Upper lobe of left lung (tissue), 6 donors: ENCODE measurements at regions not wholly inside any gene's neighbourhood (a gene's known extent, or its start where the extent isn't known, plus 50 kb on each side); places are given as distances from the start of the nearest gene placed in this dataset.

ENCODE experiments used
- ATAC-seq, 2 donors: fragments of 200-7000 bp; cut with Tn5 transposase; one replicate each; pipeline ENCODE4 v1.9.1; 2022; ENCODE audit warnings: mild to moderate bottlenecking in 2 of 2, moderate library complexity in 2 of 2; ENCODE audit not compliant: low FRiP score in 2 of 2
- DNase-seq, 2 donors: peaks; one replicate each; pipeline ENCODE4 v3.0.0-alpha.2; 2019 to 2020
- H3K27ac ChIP-seq, 4 donors: fragments of 200-600 bp; sonication (generic); one replicate each; pipeline ENCODE4 v1.5.1; 2016 to 2019
- H3K27me3 ChIP-seq, 4 donors: fragments of 200-600 bp; sonication (generic); one replicate each; pipeline ENCODE4 v1.5.1; 2017 to 2019
- H3K36me3 ChIP-seq, 4 donors: fragments of 200-600 bp; sonication (generic); one replicate each; pipeline ENCODE4 v1.5.1; 2016 to 2019
- H3K4me1 ChIP-seq, 4 donors: fragments of 200-600 bp; sonication (generic); one replicate each; pipeline ENCODE4 v1.5.1; 2018 to 2019
- H3K4me3 ChIP-seq, 4 donors: fragments of 200-600 bp; sonication (generic); one replicate each; pipeline ENCODE4 v1.5.1; 2017 to 2019; ENCODE audit warnings: mild to moderate bottlenecking in 2 of 4, moderate library complexity in 1 of 4
- H3K9me3 ChIP-seq, 4 donors: fragments of 200-600 bp; sonication (generic); one replicate each; pipeline ENCODE4 v1.5.1; 2018 to 2019
- EP300 ChIP-seq, 4 donors: sonication (generic); formaldehyde crosslinking; IDR thresholded peaks; one replicate each; pipeline ENCODE4 v1.5.1; 2017; ENCODE audit warnings: antibody characterized with exemption in 4 of 4, control low read depth in 2 of 4
- POLR2A ChIP-seq, 4 donors: fragments of 450-650 bp; IDR thresholded peaks; one replicate each; pipeline ENCODE4 v1.5.1; 2016 to 2017; ENCODE audit warnings: antibody characterized with exemption in 4 of 4, mild to moderate bottlenecking in 2 of 4
- POLR2AphosphoS5 ChIP-seq, 2 donors: sonication (generic); formaldehyde crosslinking; IDR thresholded peaks; one replicate each; pipeline ENCODE4 v1.5.1; 2017; ENCODE audit warnings: antibody characterized with exemption in 2 of 2
- WGBS, 2 donors: methylation state at CpG; one replicate each; pipeline ENCODE4 v1.1.5; 2017 to 2018; 5-methylcytosine and 5-hydroxymethylcytosine counted together
- TF ChIP-seq, protein P1 (sequence below), 6 experiments: fragments of 450-650 bp in 4 of 6; fragments of 200-600 bp in 2 of 6; sonication (generic) in 2 of 6; IDR thresholded peaks; one replicate each; pipeline ENCODE4 v1.5.1; 2016 to 2019; ENCODE audit warnings: antibody characterized with exemption in 6 of 6
- donor health status: DM: no; HTN: no; CAD: no; lungs with moderate emphysema.
- donor health status: DM: no; HTN: yes; CAD: no; lungs with severe emphysema.

- WGBS, 2 donors = 82 to 87% methylated on average over 13 of the region's 13 CpGs
- peak in 1 of 2 donors; percentile 11 for ATAC-seq
- no peak for TF ChIP-seq POLR2AphosphoS5 (IDR thresholded peaks at IDR 0.05)
- TF ChIP-seq, protein P1, sequence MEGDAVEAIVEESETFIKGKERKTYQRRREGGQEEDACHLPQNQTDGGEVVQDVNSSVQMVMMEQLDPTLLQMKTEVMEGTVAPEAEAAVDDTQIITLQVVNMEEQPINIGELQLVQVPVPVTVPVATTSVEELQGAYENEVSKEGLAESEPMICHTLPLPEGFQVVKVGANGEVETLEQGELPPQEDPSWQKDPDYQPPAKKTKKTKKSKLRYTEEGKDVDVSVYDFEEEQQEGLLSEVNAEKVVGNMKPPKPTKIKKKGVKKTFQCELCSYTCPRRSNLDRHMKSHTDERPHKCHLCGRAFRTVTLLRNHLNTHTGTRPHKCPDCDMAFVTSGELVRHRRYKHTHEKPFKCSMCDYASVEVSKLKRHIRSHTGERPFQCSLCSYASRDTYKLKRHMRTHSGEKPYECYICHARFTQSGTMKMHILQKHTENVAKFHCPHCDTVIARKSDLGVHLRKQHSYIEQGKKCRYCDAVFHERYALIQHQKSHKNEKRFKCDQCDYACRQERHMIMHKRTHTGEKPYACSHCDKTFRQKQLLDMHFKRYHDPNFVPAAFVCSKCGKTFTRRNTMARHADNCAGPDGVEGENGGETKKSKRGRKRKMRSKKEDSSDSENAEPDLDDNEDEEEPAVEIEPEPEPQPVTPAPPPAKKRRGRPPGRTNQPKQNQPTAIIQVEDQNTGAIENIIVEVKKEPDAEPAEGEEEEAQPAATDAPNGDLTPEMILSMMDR (IDR thresholded peaks at IDR 0.05) = no peak
- no peak for TF ChIP-seq POLR2A (IDR thresholded peaks at IDR 0.05)
- TF ChIP-seq EP300 (IDR thresholded peaks at IDR 0.05) = no peak
These were observed 77.3 kb downstream of the ZIC5 start for GRCh38 chr13:99894105-99894839.

DNA sequence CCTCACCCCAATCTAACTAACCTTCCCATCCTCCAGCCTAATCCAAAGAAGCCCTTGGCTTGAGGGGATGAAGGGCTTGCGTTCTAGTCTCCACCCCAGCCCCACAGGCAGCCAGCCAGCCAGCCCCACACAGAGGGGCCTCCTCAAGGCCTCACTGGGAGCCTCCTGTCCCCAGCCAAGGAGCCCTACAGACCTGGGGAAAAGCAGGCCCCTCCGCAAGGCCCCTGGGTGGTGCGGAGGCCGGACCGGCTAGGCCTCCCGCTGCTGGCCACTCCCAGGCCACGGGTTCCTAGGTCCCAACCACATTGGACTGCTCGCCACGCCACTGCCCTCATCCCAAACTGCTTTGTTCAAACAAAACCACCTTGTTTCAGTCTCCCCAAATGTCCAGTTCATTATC, 78.0 kb downstream of the ZIC5 start:
- peaks cover 0 to 24% (median 8%) of the 10 kb centered on the region in 4 donors for H3K27me3 ChIP-seq
- no peak overlapping the region for H3K27ac ChIP-seq
- no peaks in the 10 kb centered on the region for H3K36me3 ChIP-seq
- no peak for TF ChIP-seq POLR2AphosphoS5 (IDR thresholded peaks at IDR 0.05)
- no peak for TF ChIP-seq EP300 (IDR thresholded peaks at IDR 0.05)
- TF ChIP-seq, protein P1 (IDR thresholded peaks at IDR 0.05) = no peak
- no peak for TF ChIP-seq POLR2A (IDR thresholded peaks at IDR 0.05)
- WGBS, 2 donors = 92 to 98% methylated on average over 9 of the region's 9 CpGs
- ATAC-seq = peak in 1 of 2 donors; percentile 39
- peaks cover 5 to 18% (median 11%) of the 10 kb centered on the region in 4 donors for H3K4me1 ChIP-seq
- DNase-seq = no peak
- no peaks in the 10 kb centered on the region for H3K9me3 ChIP-seq
- no peak overlapping the region for H3K4me3 ChIP-seq

More at GRCh38 chr13:99894105-99894839, 77.3 kb downstream of the ZIC5 start:
- no peaks in the 10 kb centered on the region for H3K36me3 ChIP-seq
- no peaks in the 10 kb centered on the region for H3K9me3 ChIP-seq
- peaks cover 5 to 18% (median 11%) of the 10 kb centered on the region in 4 donors for H3K4me1 ChIP-seq
- no peak overlapping the region for H3K27ac ChIP-seq
- H3K27me3 ChIP-seq = peaks cover 0 to 24% (median 8%) of the 10 kb centered on the region in 4 donors
- DNase-seq = no peak
- H3K4me3 ChIP-seq = peak overlapping the region in 2 of 4 donors; percentile 40 to 45

DNA sequence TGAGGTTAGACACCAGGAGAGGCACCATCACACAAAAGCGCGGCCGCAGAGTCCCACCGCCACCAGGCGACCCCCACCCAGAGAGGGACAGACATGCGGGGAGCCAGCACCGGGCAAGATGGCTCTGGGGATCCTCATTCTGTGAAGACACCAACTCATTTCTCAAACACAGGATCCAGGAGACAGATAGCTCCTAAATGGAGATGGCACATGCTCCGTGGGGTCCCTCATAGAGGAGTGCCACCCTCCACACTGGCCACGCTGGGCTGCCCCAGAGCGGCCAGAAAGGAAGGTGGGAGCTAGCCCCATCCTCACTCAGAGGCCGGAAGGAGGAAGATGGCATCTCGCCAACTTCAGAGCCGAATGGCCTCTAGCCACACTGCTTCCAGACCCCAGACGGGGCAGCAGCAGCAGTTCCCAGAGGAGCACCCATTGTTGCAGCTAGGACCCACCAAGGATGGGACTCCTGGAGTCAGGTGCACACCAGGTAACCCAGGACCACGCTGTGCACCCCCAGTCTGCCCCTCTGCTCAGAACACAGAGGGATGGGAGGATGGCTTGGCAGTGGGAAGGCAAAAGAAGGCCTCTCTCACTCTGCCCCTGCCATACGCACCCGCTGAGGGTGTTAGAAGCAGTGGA, 78.6 kb downstream of the ZIC5 start:
- no peaks in the 10 kb centered on the region for H3K9me3 ChIP-seq
- peak in 1 of 2 donors; percentile 12 for ATAC-seq

GRCh38 chr13:99892196-99892613, 79.4 kb downstream of the ZIC5 start:
- TF ChIP-seq EP300 (IDR thresholded peaks at IDR 0.05) (no peak), POLR2AphosphoS5 (IDR thresholded peaks at IDR 0.05) (no peak), POLR2A (IDR thresholded peaks at IDR 0.05) (no peak)
- TF ChIP-seq, protein P1 (IDR thresholded peaks at IDR 0.05) = no peak
- peaks cover 5 to 18% (median 11%) of the 10 kb centered on the region in 4 donors for H3K4me1 ChIP-seq
- H3K9me3 ChIP-seq = no peaks in the 10 kb centered on the region
- H3K27me3 ChIP-seq = peaks cover 0 to 22% (median 8%) of the 10 kb centered on the region in 4 donors
- ATAC-seq (no peak), DNase-seq (no peak)
- H3K27ac ChIP-seq = no peak overlapping the region
- H3K4me3 ChIP-seq = no peak overlapping the region
- no peaks in the 10 kb centered on the region for H3K36me3 ChIP-seq
- 84 to 90% methylated on average over 8 of the region's 8 CpGs for WGBS, 2 donors

More for the DNA sequence above, 78.6 kb downstream of the ZIC5 start:
- 90 to 98% methylated on average over 10 to 17 of the region's 17 CpGs for WGBS, 2 donors
- DNase-seq = no peak
- Histone ChIP-seq H3K4me3 (no peak overlapping the region), H3K36me3 (no peaks in the 10 kb centered on the region), H3K27ac (no peak overlapping the region), H3K27me3 (peaks cover 0 to 24% (median 8%) of the 10 kb centered on the region in 4 donors), H3K4me1 (peaks cover 5 to 18% (median 11%) of the 10 kb centered on the region in 4 donors)
- no peak for TF ChIP-seq POLR2AphosphoS5 (IDR thresholded peaks at IDR 0.05)
- TF ChIP-seq EP300 (IDR thresholded peaks at IDR 0.05) = no peak

DNA sequence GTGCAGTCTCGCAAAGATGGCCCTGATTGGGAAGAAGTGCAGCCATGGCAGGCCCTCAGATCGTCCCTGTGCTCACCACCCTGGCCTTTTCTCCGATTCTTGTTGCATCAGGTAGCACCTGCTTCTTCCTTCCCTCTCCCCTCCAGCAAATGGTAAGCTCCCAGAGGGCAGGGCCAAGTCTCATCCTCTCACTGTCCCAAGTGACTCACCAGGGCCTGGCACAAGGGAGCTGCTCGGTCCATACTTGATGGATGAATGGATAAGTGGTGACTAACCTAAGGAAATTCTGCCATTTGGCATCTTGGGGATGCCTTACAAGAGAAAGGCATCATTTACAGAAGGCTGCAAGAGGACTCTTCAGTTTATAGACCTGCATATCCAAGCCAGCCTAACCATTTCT, 84.9 kb downstream of the ZIC5 start:
- DNase-seq (no peak), ATAC-seq (no peak)
- no peaks in the 10 kb centered on the region for H3K9me3 ChIP-seq
- H3K4me1 ChIP-seq = no peaks in the 10 kb centered on the region
- H3K27me3 ChIP-seq = no peaks in the 10 kb centered on the region
- H3K27ac ChIP-seq = no peak overlapping the region
- 86 to 92% methylated on average over 4 of the region's 4 CpGs for WGBS, 2 donors
- H3K36me3 ChIP-seq = no peaks in the 10 kb centered on the region
- H3K4me3 ChIP-seq = no peak overlapping the region
- no peak for TF ChIP-seq EP300 (IDR thresholded peaks at IDR 0.05)
- no peak for TF ChIP-seq POLR2A (IDR thresholded peaks at IDR 0.05)
- TF ChIP-seq, protein P1 (IDR thresholded peaks at IDR 0.05) = no peak
- TF ChIP-seq POLR2AphosphoS5 (IDR thresholded peaks at IDR 0.05) = no peak
